IMR-90 (cell line): ENCODE measurements at regions not wholly inside any gene's neighbourhood (a gene's known extent, or its start where the extent isn't known, plus 50 kb on each side); places are given as distances from the start of the nearest gene placed in this dataset.
A peak's percentile ranks its signal among the peaks of the same experiment; 100 is the strongest.

Experiments
- ATAC-seq: fragments of 200-7000 bp; cut with Tn5 transposase; 2 replicates; pipeline ENCODE4 v1.9.1; 2020; ENCODE audit warnings: low read depth, mild to moderate bottlenecking, moderate library complexity
- BruUV-seq: library from RNA; stranded (reverse); fragments of 400-500 nt; replicated peaks from 2 replicates; lab custom pipeline; 2021; lab: Mats Ljungman, UMichigan
- CTCF ChIA-PET: fragments of 300-600 bp; formaldehyde crosslinking; extraction: SDS; loops from one replicate; lab custom pipeline; 2021; ENCODE audit warnings: antibody characterized with exemption; lab: Yijun Ruan, JAX
- POLR2A ChIA-PET: fragments of 300-600 bp; sonication (Branson Sonifier 250); formaldehyde crosslinking; loops from one replicate; lab custom pipeline; 2022; ENCODE audit warnings: antibody characterized with exemption; ENCODE audit not compliant: unreplicated experiment; lab: Charles Lee
- DNase-seq: peaks from one replicate; pipeline ENCODE4 v3.0.0; 2013
- H2AFZ ChIP-seq: replicated peaks from 2 replicates; pipeline ENCODE3; 2013; ENCODE audit warnings: low read length, mild to moderate bottlenecking; ENCODE audit not compliant: poor library complexity
- H2AK5ac ChIP-seq: 2 replicates; pipeline ENCODE4 v1.6.1; 2013; ENCODE audit warnings: low read depth, low read length, inconsistent platforms
- H2AK9ac ChIP-seq: replicated peaks from 2 replicates; pipeline ENCODE3; 2013; ENCODE audit warnings: mild to moderate bottlenecking, low read depth, low read length, moderate library complexity; ENCODE audit not compliant: poor library complexity
- H2BK120ac ChIP-seq: 2 replicates; pipeline ENCODE4 v1.6.1; 2013; ENCODE audit warnings: low read depth, low read length, inconsistent platforms
- H2BK15ac ChIP-seq: 3 replicates; pipeline ENCODE4 v1.6.1; 2013; ENCODE audit warnings: low read depth, low read length, inconsistent platforms
- H2BK20ac ChIP-seq: 2 replicates; pipeline ENCODE4 v1.6.1; 2013; ENCODE audit warnings: low read depth, mild to moderate bottlenecking, inconsistent platforms, low read length, moderate library complexity
- H2BK5ac ChIP-seq: 2 replicates; pipeline ENCODE4 v1.6.1; 2013; ENCODE audit warnings: mild to moderate bottlenecking, low read depth, low read length, inconsistent platforms; ENCODE audit not compliant: poor library complexity, severe bottlenecking
- H3K14ac ChIP-seq: replicated peaks from 2 replicates; pipeline ENCODE4 v1.6.1; 2013; ENCODE audit warnings: low read depth, low read length, inconsistent platforms
- H3K18ac ChIP-seq: 2 replicates; pipeline ENCODE4 v1.6.1; 2013; ENCODE audit warnings: low read depth, low read length, control low read depth
- H3K23ac ChIP-seq: 2 replicates; pipeline ENCODE4 v1.6.1; 2013; ENCODE audit warnings: low read depth, low read length, inconsistent platforms
- H3K27ac ChIP-seq: 2 replicates; pipeline ENCODE4 v1.5.1; 2013; ENCODE audit warnings: mild to moderate bottlenecking, control low read depth, low read length; ENCODE audit not compliant: insufficient read depth
- H3K27me3 ChIP-seq: 2 replicates; pipeline ENCODE4 v1.6.1; 2013; ENCODE audit warnings: low read length; ENCODE audit not compliant: control insufficient read depth, insufficient read depth
- H3K36me3 ChIP-seq: 2 replicates; pipeline ENCODE4 v1.6.1; 2013; ENCODE audit warnings: low read length, mixed read lengths; ENCODE audit not compliant: control insufficient read depth, insufficient read depth
- H3K4ac ChIP-seq: 2 replicates; pipeline ENCODE4 v1.6.1; 2013; ENCODE audit warnings: low read depth, low read length, inconsistent platforms
- H3K4me1 ChIP-seq: 2 replicates; pipeline ENCODE4 v1.6.1; 2013; ENCODE audit warnings: low read length, mixed read lengths; ENCODE audit not compliant: control insufficient read depth, insufficient read depth
- H3K4me2 ChIP-seq: 2 replicates; pipeline ENCODE4 v1.6.1; 2013; ENCODE audit warnings: low read depth, mild to moderate bottlenecking, control low read depth, low read length, moderate library complexity
- H3K4me3 ChIP-seq: 2 replicates; pipeline ENCODE4 v1.5.1; 2013; ENCODE audit warnings: low read depth, mild to moderate bottlenecking, control low read depth, low read length, moderate library complexity; ENCODE audit not compliant: insufficient read depth
- H3K56ac ChIP-seq: 2 replicates; pipeline ENCODE4 v1.6.1; 2013; ENCODE audit warnings: low read length, inconsistent platforms; ENCODE audit not compliant: insufficient read depth; ENCODE audit errors: extremely low read depth
- H3K79me1 ChIP-seq, 2 experiments: 2 replicates each; pipeline ENCODE4 v1.6.1; 2013; ENCODE audit warnings: low read length in 2 of 2, inconsistent platforms in 1 of 2, low read depth in 1 of 2
- H3K9ac ChIP-seq: 2 replicates; pipeline ENCODE4 v1.6.1; 2013; ENCODE audit warnings: low read depth, low read length, control low read depth
- H3K9me1 ChIP-seq: 2 replicates; pipeline ENCODE4 v1.6.1; 2013; ENCODE audit warnings: low read length, inconsistent platforms; ENCODE audit not compliant: insufficient read depth
- H3K9me3 ChIP-seq: 2 replicates; pipeline ENCODE4 v1.6.1; 2013; ENCODE audit warnings: low read length; ENCODE audit not compliant: control insufficient read depth, insufficient read depth
- H4K20me1 ChIP-seq: 2 replicates; pipeline ENCODE4 v1.6.1; 2013; ENCODE audit warnings: low read length, inconsistent platforms; ENCODE audit not compliant: insufficient read depth
- H4K5ac ChIP-seq: 2 replicates; pipeline ENCODE4 v1.6.1; 2013; ENCODE audit warnings: mild to moderate bottlenecking, low read depth, low read length, control low read depth
- H4K8ac ChIP-seq, 2 experiments: 2 replicates each; pipeline ENCODE4 v1.6.1; 2013; ENCODE audit warnings: low read depth in 2 of 2, low read length in 2 of 2, control low read depth in 1 of 2, inconsistent platforms in 1 of 2
- H4K91ac ChIP-seq: 2 replicates; pipeline ENCODE4 v1.6.1; 2013; ENCODE audit warnings: low read depth, low read length, inconsistent platforms; ENCODE audit not compliant: insufficient read depth
- BHLHE40 ChIP-seq: fragments of 150-350 bp; IDR thresholded peaks from 2 replicates; pipeline ENCODE4 v1.6.1; 2016; ENCODE audit warnings: mild to moderate bottlenecking, low read depth, low read length
- CEBPB ChIP-seq: IDR thresholded peaks from 2 replicates; pipeline ENCODE4 v1.6.1; 2012; ENCODE audit warnings: low read depth, low read length, improper control_type of control experiment
- CHD1 ChIP-seq: IDR thresholded peaks from 2 replicates; pipeline ENCODE4 v1.6.1; 2012; ENCODE audit warnings: low read depth, low read length, improper control_type of control experiment
- MAFK ChIP-seq: IDR thresholded peaks from 2 replicates; pipeline ENCODE4 v1.6.1; 2012; ENCODE audit warnings: low read depth, low read length, improper control_type of control experiment
- MAZ ChIP-seq: IDR thresholded peaks from 2 replicates; pipeline ENCODE4 v1.6.1; 2012; ENCODE audit warnings: low read depth, mild to moderate bottlenecking, low read length, improper control_type of control experiment, moderate library complexity, borderline replicate concordance
- RAD21 ChIP-seq: IDR thresholded peaks from 2 replicates; pipeline ENCODE4 v1.6.1; 2012; ENCODE audit warnings: low read length, improper control_type of control experiment
- USF2 ChIP-seq: fragments of 150-350 bp; IDR thresholded peaks from 2 replicates; pipeline ENCODE4 v1.6.1; 2017; ENCODE audit warnings: mild to moderate bottlenecking, antibody characterized with exemption, low read length, low read depth
- WGBS, 2 experiments: methylation state at CpG; one replicate each; pipeline versions ENCODE4 v1.1.5 to v1.1.7; 2013; ENCODE audit warnings: missing lambda C conversion rate in 2 of 2; ENCODE audit not compliant: insufficient read length in 1 of 2; ENCODE audit errors: extremely low coverage in 2 of 2; 5-methylcytosine and 5-hydroxymethylcytosine counted together
- dilution Hi-C: fragments of 300-500 bp; cut with HindIII; formaldehyde crosslinking; loops from one replicate; pipeline ENCODE4 v1.14.3; 2018; ENCODE audit warnings: low sequenced_read_pairs; ENCODE audit not compliant: unreplicated experiment
- in situ Hi-C: fragments of 300-500 bp; cut with MboI; formaldehyde crosslinking; loops from 3 replicates; pipeline ENCODE4 v1.14.3; 2019; ENCODE audit warnings: low sequenced_read_pairs, inconsistent platforms, mixed read lengths
- intact Hi-C: fragments of 100-400 bp; cut with micrococcal nuclease; formaldehyde crosslinking; loops from 2 replicates; pipeline ENCODE4 v1.10.0; 2022

DNA sequence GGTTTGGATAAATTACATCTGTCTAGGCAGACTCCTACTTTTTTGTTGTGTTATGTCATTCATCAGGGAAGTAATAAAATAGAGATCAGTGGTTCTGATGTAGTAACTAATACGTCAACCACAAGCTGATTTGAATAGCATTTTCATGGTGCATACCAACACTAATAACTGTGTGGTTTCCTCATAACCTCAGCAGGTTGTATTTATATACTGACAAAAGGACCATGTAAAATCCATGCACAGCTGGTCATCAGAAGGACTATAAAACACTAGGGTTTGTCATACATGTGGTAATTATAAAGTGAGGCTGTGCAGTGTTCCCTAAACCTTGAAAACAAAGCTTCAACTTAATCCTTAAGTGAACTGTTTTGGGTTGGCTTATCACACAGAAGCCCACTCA, 216.8 kb upstream of the RBMS3 start:
- BruUV-seq: no TSS peak
- CTCF ChIA-PET: interaction anchor here (0.7 kb wide), 1 partner anchor 26 kb away, joined by 3 read pairs; no protein-coding TSS in a partner anchor
- Histone ChIP-seq H3K4me3 (no peak overlapping the region), H2AK5ac (no peak overlapping the region), H3K79me1 (no peaks in the 10 kb centered on the region), H3K23ac (no peak overlapping the region; the same call in 1 of the 2 replicates), H3K56ac (no peak overlapping the region), H3K9me1 (no peaks in the 10 kb centered on the region), H3K9ac (no peak overlapping the region), H4K5ac (no peak overlapping the region), H3K9me3 (no peaks in the 10 kb centered on the region), H3K4me1 (0 out of 2 replicates have a peak, but pooled peaks cover 4% of the 10 kb centered on the region), H2BK20ac (0 out of 2 replicates have a peak overlapping the region, but pooled peaks have one; percentile 9), H3K18ac (no peak overlapping the region; the same call in 1 of the 2 replicates), H3K4ac (no peak overlapping the region; the same call in 1 of the 2 replicates), H2AK9ac (no peak overlapping the region), H4K20me1 (no peaks in the 10 kb centered on the region), H3K14ac (no peak overlapping the region), H2AFZ (no peak overlapping the region), H2BK120ac (peak overlapping the region; percentile 1; the same call in 1 of the 2 replicates), H4K8ac (no peak overlapping the region), H3K4me2 (no peak overlapping the region), H3K36me3 (no peaks in the 10 kb centered on the region), H2BK5ac (no peak overlapping the region), H3K27ac (no peak overlapping the region), H4K91ac (no peak overlapping the region), H3K27me3 (no peaks in the 10 kb centered on the region), H2BK15ac (no peak overlapping the region)
- dilution Hi-C loops: no loop called here
- intact Hi-C loops: loop anchor here (10.0 kb wide), 1 partner anchor 171 kb away; no protein-coding TSS in a partner anchor
- WGBS, 2 experiments: no CpG with 5 or more reads among the region's 1 CpG
- in situ Hi-C loops: no loop called here
- DNase-seq: peak; percentile 80
- POLR2A ChIA-PET: no interaction called here
- no peak for ATAC-seq
- TF ChIP-seq RAD21: no peak
- no peak for TF ChIP-seq MAZ
- no peak for TF ChIP-seq BHLHE40
- TF ChIP-seq CHD1: no peak
- no peak for TF ChIP-seq CEBPB
- TF ChIP-seq USF2: no peak
- no peak for TF ChIP-seq MAFK
